ENCODE measurements at regions not wholly inside any gene's neighbourhood (a gene's known extent, or its start where the extent isn't known, plus 50 kb on each side); places are given as distances from the start of the nearest gene placed in this dataset.

GRCh38 chr9:130780865-130781504, 54.1 kb upstream of the ABL1 start:
- no peak for TF ChIP-seq CTCF (IDR thresholded peaks at IDR 0.05 in 8 of 11, conservative IDR thresholded peaks at IDR 0.05 in 3 of 11)
- peak in 1 of 3 donors; percentile 50 for TF ChIP-seq POLR2AphosphoS5 (IDR thresholded peaks at IDR 0.05)
